Uterus (tissue), 3 donors: ENCODE measurements at regions not wholly inside any gene's neighbourhood (a gene's known extent, or its start where the extent isn't known, plus 50 kb on each side); places are given as distances from the start of the nearest gene placed in this dataset.

Source experiments
- DNase-seq, 2 donors: peaks; one replicate each; pipeline ENCODE4 v3.0.0-alpha.2; 2019 to 2020
- H3K27ac ChIP-seq, 2 donors: fragments of 200-600 bp; sonication (generic); 1 replicate in 1 of 2; 2 replicates in 1 of 2; pipeline ENCODE4 v1.5.1; 2016 to 2018
- H3K27me3 ChIP-seq, 2 donors: fragments of 200-600 bp; sonication (generic); one replicate each; pipeline ENCODE4 v1.5.1; 2018 to 2019; ENCODE audit warnings: control low read depth in 1 of 2
- H3K36me3 ChIP-seq, 2 donors: fragments of 200-600 bp; sonication (generic); one replicate each; pipeline ENCODE4 v1.5.1; 2019; ENCODE audit warnings: control low read depth in 1 of 2
- H3K4me1 ChIP-seq, 2 donors: fragments of 200-600 bp; sonication (generic); one replicate each; pipeline ENCODE4 v1.5.1; 2018 to 2019; ENCODE audit warnings: control low read depth in 1 of 2
- H3K4me3 ChIP-seq, 2 donors: fragments of 200-600 bp; sonication (generic); 1 replicate in 1 of 2; 2 replicates in 1 of 2; pipeline ENCODE4 v1.5.1; 2018 to 2019; ENCODE audit warnings: mild to moderate bottlenecking in 1 of 2
- H3K9me3 ChIP-seq, 2 donors: fragments of 200-600 bp; sonication (generic); one replicate each; pipeline ENCODE4 v1.5.1; 2019; ENCODE audit warnings: control low read depth in 1 of 2
- POLR2A ChIP-seq, 2 donors: fragments of 450-650 bp; IDR thresholded peaks; one replicate each; pipeline ENCODE4 v1.6.1; 2016; ENCODE audit warnings: antibody characterized with exemption in 2 of 2, mild to moderate bottlenecking in 1 of 2, moderate library complexity in 1 of 2
- intact Hi-C: fragments of 100-400 bp; cut with DNase I; formaldehyde crosslinking; loops from one replicate; pipeline ENCODE4 v1.15.1; 2023; ENCODE audit warnings: low total_unique reads
- TF ChIP-seq, protein P1 (sequence below), 4 experiments: fragments of 200-600 bp in 2 of 4; fragments of 450-650 bp in 2 of 4; sonication (generic) in 2 of 4; IDR thresholded peaks; one replicate each; pipeline ENCODE4 v1.5.1; 2016 to 2019; ENCODE audit warnings: antibody characterized with exemption in 4 of 4, mild to moderate bottlenecking in 2 of 4, moderate library complexity in 1 of 4
- donor health status: DM: yes; HTN: yes; CAD: no.

DNA sequence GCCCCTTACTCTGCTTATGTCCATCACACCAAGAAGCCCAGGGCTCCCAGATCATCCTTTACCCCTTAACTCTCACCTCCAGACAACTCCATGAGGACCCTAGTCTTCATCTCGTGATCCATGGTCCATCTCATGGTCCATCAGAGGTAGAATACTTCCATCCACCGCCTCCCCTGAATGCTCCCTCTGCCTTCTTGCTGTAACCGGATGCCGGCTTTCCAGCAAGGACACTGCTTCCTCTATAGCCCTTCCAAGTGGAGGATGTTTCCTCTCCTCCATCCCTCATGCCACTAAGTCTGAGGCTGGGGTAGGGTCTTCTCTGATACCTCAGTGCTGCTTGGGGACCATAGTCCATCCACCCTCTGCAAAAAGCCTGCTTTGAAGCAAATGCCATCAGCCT lies 118.6 kb upstream of the SIX2 start:
- Histone ChIP-seq H3K9me3 (no peaks in the 10 kb centered on the region), H3K36me3 (no peaks in the 10 kb centered on the region), H3K4me3 (no peak overlapping the region), H3K27ac (no peak overlapping the region), H3K4me1 (no peaks in the 10 kb centered on the region), H3K27me3 (no peaks in the 10 kb centered on the region)
- TF ChIP-seq, protein P1, sequence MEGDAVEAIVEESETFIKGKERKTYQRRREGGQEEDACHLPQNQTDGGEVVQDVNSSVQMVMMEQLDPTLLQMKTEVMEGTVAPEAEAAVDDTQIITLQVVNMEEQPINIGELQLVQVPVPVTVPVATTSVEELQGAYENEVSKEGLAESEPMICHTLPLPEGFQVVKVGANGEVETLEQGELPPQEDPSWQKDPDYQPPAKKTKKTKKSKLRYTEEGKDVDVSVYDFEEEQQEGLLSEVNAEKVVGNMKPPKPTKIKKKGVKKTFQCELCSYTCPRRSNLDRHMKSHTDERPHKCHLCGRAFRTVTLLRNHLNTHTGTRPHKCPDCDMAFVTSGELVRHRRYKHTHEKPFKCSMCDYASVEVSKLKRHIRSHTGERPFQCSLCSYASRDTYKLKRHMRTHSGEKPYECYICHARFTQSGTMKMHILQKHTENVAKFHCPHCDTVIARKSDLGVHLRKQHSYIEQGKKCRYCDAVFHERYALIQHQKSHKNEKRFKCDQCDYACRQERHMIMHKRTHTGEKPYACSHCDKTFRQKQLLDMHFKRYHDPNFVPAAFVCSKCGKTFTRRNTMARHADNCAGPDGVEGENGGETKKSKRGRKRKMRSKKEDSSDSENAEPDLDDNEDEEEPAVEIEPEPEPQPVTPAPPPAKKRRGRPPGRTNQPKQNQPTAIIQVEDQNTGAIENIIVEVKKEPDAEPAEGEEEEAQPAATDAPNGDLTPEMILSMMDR (IDR thresholded peaks at IDR 0.05), result no peak
- no peak for TF ChIP-seq POLR2A (IDR thresholded peaks at IDR 0.05)
- DNase-seq, result no peak
- intact Hi-C loops, result no loop called here

DNA sequence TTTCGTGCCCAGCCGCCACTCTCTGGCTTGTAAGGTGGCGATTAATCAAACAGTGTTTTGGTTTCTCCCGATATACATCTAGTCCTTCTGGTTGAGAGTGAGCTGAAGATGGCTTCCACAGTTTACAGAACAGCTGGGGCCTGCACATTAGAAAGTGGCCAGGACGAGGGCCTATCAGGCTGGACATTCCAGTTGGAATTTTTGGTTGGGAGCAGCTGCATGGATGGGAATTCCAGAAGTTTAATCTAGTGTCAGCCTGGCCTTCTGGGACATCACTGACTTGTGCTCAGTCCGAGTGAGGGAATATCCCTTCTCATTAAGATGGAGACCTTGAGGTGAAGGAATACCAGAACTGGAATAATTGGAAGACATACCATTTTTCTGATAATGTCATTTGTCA lies 118.1 kb upstream of the SIX2 start:
- no peak for TF ChIP-seq POLR2A (IDR thresholded peaks at IDR 0.05)
- TF ChIP-seq, protein P1 (IDR thresholded peaks at IDR 0.05), result no peak
- Histone ChIP-seq H3K27ac (no peak overlapping the region), H3K4me1 (no peaks in the 10 kb centered on the region), H3K27me3 (no peaks in the 10 kb centered on the region), H3K36me3 (no peaks in the 10 kb centered on the region), H3K9me3 (no peaks in the 10 kb centered on the region), H3K4me3 (no peak overlapping the region)
- intact Hi-C loops, result no loop called here
- no peak for DNase-seq

DNA sequence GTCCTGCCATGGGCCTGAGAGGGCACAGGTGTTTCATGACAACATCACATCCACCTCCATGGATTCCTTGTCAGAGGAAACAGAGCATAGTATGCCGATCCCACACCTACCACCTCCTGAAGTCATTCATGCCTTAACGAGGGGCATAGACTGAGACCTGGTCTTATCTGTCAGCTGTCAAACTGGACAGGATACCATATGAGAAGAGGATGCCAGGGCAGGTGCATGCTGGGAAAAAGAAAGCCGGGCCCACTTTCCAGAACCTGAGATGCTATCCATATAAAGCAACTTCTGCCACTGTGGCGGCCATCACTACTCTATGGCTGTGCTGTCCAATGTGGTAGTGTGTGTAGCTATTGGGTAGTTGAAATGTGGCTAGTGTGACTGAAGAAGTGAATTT lies 116.0 kb upstream of the SIX2 start:
- intact Hi-C loops, result no loop called here
- Histone ChIP-seq H3K4me1 (no peaks in the 10 kb centered on the region), H3K27ac (no peak overlapping the region), H3K9me3 (no peaks in the 10 kb centered on the region), H3K27me3 (no peaks in the 10 kb centered on the region), H3K4me3 (no peak overlapping the region), H3K36me3 (no peaks in the 10 kb centered on the region)
- no peak for TF ChIP-seq POLR2A (IDR thresholded peaks at IDR 0.05)
- TF ChIP-seq, protein P1 (IDR thresholded peaks at IDR 0.05), result no peak
- no peak for DNase-seq

DNA sequence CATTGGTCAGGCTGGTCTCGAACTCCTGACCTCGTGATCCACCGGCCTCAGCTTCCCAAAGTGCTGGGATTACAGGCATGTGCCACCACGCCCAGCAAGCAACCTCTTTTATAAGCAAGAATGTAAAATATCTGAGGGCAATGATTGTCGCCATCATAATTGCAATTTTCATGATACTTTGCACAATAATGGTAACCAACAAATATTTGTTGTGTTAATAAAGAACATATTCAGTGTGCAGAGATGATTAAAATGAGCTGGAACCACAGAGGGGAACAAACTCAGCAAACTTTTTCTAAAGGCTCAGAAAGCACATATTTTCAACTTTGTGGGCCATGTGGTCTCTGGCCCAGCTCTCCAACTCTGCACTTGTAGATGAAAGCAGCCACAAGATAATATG lies 115.2 kb upstream of the SIX2 start:
- DNase-seq, result no peak
- TF ChIP-seq POLR2A (IDR thresholded peaks at IDR 0.05), result no peak
- TF ChIP-seq, protein P1 (IDR thresholded peaks at IDR 0.05), result no peak
- no peak overlapping the region for H3K4me3 ChIP-seq
- no peaks in the 10 kb centered on the region for H3K27me3 ChIP-seq
- H3K4me1 ChIP-seq, result no peaks in the 10 kb centered on the region
- intact Hi-C loops, result no loop called here
- no peaks in the 10 kb centered on the region for H3K36me3 ChIP-seq
- no peaks in the 10 kb centered on the region for H3K9me3 ChIP-seq
- H3K27ac ChIP-seq, result no peak overlapping the region

DNA sequence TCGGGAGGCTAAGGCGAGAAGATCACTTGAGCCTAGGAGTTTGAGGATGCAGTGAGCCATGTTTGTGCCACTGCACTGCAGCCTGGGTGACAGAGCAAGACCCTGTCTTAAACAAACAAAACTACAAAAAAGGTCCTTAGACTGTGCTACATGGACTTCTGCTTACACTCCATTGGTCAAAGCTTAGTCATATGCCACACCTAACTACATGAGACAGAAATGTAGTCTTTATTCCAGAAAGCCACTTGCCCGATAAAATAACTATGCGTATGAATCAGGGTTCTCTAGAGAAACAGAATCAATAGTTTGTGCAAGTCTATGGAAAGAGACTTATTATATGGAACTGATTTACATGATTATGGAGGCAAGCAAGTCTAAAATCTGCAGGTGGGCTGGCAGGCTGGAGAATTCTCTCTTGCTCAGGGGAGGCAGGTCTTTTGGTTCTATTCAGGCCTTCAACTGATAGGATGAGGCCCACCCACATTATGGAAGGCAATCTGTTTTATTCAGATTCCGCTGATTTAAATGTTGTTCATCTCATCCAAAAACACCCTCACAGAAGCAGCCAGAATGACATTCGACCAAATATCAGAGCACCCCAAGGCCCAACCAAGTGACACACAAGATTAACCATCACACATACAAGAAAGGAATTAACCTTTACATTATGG lies 114.4 kb upstream of the SIX2 start:
- Histone ChIP-seq H3K4me1 (no peaks in the 10 kb centered on the region), H3K9me3 (no peaks in the 10 kb centered on the region), H3K27ac (no peak overlapping the region), H3K4me3 (no peak overlapping the region), H3K27me3 (no peaks in the 10 kb centered on the region), H3K36me3 (no peaks in the 10 kb centered on the region)
- no peak for DNase-seq
- TF ChIP-seq, protein P1 (IDR thresholded peaks at IDR 0.05), result no peak
- TF ChIP-seq POLR2A (IDR thresholded peaks at IDR 0.05), result no peak
- intact Hi-C loops, result no loop called here
